CD4-positive, alpha-beta T cell (primary cell): ENCODE measurements at regions not wholly inside any gene's neighbourhood (a gene's known extent, or its start where the extent isn't known, plus 50 kb on each side); places are given as distances from the start of the nearest gene placed in this dataset.

Experiments
- ATAC-seq: fragments of 200-7000 bp; cut with Tn5 transposase; one replicate; pipeline ENCODE4 v1.10.0; 2022; ENCODE audit warnings: mild to moderate bottlenecking; ENCODE audit not compliant: poor library complexity
- CTCF ChIA-PET: fragments of 350-600 bp; sonication (Branson Sonifier 250); formaldehyde crosslinking; loops from one replicate; lab custom pipeline; 2021; ENCODE audit warnings: antibody characterized with exemption, inconsistent platforms; lab: Charles Lee
- POLR2A ChIA-PET: fragments of 350-600 bp; sonication (Branson Sonifier 250); formaldehyde crosslinking; loops from one replicate; lab custom pipeline; 2021; ENCODE audit warnings: antibody characterized with exemption, inconsistent platforms; lab: Charles Lee
- DNase-seq, 14 experiments: peaks; one replicate each; pipeline ENCODE4 v3.0.0-alpha.2; 2013 to 2020; ENCODE audit warnings: mixed read lengths in 2 of 14
- H3K27ac ChIP-seq, 2 donors: one replicate each; pipeline versions ENCODE4 v1.5.1 to v1.7.0; 2013; ENCODE audit warnings: low read length in 2 of 2, low read depth in 1 of 2, mild to moderate bottlenecking in 1 of 2
- H3K27me3 ChIP-seq, 2 experiments: 1 replicate in 1 of 2; 2 replicates in 1 of 2; pipeline versions ENCODE4 v1.6.1 to v1.7.0; 2013; ENCODE audit warnings: low read length in 2 of 2, control low read depth in 1 of 2, mild to moderate bottlenecking in 1 of 2, moderate library complexity in 1 of 2; ENCODE audit not compliant: insufficient read depth in 2 of 2, control insufficient read depth in 1 of 2
- H3K36me3 ChIP-seq: one replicate; pipeline ENCODE4 v1.6.1; 2013; ENCODE audit warnings: low read length, control low read depth; ENCODE audit not compliant: insufficient read depth
- H3K4me1 ChIP-seq: one replicate; pipeline ENCODE4 v1.6.1; 2013; ENCODE audit warnings: low read length, control low read depth; ENCODE audit not compliant: insufficient read depth
- H3K4me3 ChIP-seq: one replicate; pipeline ENCODE4 v1.5.1; 2013; ENCODE audit warnings: mild to moderate bottlenecking, low read length, moderate library complexity
- H3K9me3 ChIP-seq, 2 experiments: 1 replicate in 1 of 2; 2 replicates in 1 of 2; pipeline versions ENCODE4 v1.6.1 to v1.7.0; 2013; ENCODE audit warnings: low read length in 2 of 2, mild to moderate bottlenecking in 2 of 2, control low read depth in 1 of 2, moderate library complexity in 1 of 2; ENCODE audit not compliant: control insufficient read depth in 1 of 2, insufficient read depth in 1 of 2
- H3K27ac Mint-ChIP-seq: one replicate; pipeline ENCODE4 v1.8.0; 2020; ENCODE audit warnings: mixed read lengths
- H3K27me3 Mint-ChIP-seq: one replicate; pipeline ENCODE4 v1.8.0; 2021; ENCODE audit warnings: mixed read lengths
- H3K36me3 Mint-ChIP-seq: one replicate; pipeline ENCODE4 v1.8.0; 2021; ENCODE audit warnings: low read depth, mixed read lengths
- H3K4me1 Mint-ChIP-seq: one replicate; pipeline ENCODE4 v1.8.0; 2021; ENCODE audit warnings: low read depth, mixed read lengths
- H3K4me3 Mint-ChIP-seq: one replicate; pipeline ENCODE4 v1.8.0; 2020; ENCODE audit warnings: mild to moderate bottlenecking, mixed read lengths
- H3K9me3 Mint-ChIP-seq: one replicate; pipeline ENCODE4 v1.8.0; 2020; ENCODE audit warnings: mixed read lengths
- intact Hi-C, 2 experiments: fragments of 100-400 bp; cut with DNase I in 1 of 2; cut with micrococcal nuclease in 1 of 2; formaldehyde crosslinking; loops; one replicate each; pipeline versions ENCODE4 v1.15.1 to v1.9.0; 2023 to 2025; cut with DNase I, micrococcal nuclease
- TF ChIP-seq, protein P1 (sequence below): fragments of 200-600 bp; IDR thresholded peaks from one replicate; pipeline ENCODE4 v1.8.0; 2022; ENCODE audit warnings: antibody characterized with exemption, mild to moderate bottlenecking

DNA sequence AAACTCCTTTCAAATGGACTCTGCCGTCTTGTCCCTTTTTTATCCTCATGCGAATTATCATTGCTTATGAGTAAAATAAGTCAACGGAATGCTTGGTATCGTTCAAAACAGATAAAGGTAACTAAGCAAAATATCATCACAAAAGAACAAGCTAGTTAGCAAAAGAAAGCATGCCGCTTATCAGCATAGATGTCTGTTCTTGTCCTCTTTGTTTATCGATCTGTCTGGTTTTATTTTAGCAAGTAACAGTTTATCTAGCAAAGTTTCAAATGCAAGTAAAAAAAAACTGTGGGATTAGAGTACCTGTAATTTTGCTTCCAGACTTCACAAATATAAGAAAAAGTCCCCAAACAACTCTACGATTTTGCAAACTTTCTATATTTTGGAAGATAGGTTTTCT, 561.5 kb downstream of the USP25 start:
- DNase-seq (no peak), ATAC-seq (no peak)
- Histone ChIP-seq H3K9me3 (no peaks in the 10 kb centered on the region), H3K27me3 (no peaks in the 10 kb centered on the region), H3K4me1 (no peaks in the 10 kb centered on the region), H3K4me3 (no peak overlapping the region), H3K27ac (no peak overlapping the region), H3K36me3 (no peaks in the 10 kb centered on the region)
- Mint-ChIP-seq H3K27me3 (no peaks in the 10 kb centered on the region), H3K4me3 (no peak overlapping the region), H3K4me1 (no peaks in the 10 kb centered on the region), H3K27ac (no peak overlapping the region), H3K9me3 (no peaks in the 10 kb centered on the region), H3K36me3 (no peaks in the 10 kb centered on the region)
- TF ChIP-seq, protein P1, sequence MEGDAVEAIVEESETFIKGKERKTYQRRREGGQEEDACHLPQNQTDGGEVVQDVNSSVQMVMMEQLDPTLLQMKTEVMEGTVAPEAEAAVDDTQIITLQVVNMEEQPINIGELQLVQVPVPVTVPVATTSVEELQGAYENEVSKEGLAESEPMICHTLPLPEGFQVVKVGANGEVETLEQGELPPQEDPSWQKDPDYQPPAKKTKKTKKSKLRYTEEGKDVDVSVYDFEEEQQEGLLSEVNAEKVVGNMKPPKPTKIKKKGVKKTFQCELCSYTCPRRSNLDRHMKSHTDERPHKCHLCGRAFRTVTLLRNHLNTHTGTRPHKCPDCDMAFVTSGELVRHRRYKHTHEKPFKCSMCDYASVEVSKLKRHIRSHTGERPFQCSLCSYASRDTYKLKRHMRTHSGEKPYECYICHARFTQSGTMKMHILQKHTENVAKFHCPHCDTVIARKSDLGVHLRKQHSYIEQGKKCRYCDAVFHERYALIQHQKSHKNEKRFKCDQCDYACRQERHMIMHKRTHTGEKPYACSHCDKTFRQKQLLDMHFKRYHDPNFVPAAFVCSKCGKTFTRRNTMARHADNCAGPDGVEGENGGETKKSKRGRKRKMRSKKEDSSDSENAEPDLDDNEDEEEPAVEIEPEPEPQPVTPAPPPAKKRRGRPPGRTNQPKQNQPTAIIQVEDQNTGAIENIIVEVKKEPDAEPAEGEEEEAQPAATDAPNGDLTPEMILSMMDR, result no peak
- ChIA-PET CTCF (no interaction called here), POLR2A (no interaction called here)
- intact Hi-C loops, result no loop called here

DNA sequence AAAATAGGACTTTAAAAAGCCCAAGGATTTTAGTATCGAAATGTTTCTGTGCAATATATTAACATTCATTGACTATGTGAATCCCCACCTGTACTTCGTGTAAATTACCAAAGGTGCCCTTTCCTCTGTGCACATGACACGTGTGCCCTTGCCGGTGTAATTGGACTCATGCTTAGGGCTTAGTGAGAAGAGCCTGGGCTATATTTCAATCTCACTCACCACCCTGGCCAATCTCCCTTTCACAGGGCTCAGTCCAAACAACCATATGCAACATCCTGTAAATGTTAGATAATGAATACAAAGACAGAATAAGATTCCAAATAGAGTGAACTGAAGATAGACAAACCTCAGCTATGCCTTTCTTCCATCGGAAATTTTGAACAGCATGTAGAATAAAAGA, 564.3 kb downstream of the USP25 start:
- Mint-ChIP-seq H3K27me3 (no peaks in the 10 kb centered on the region), H3K4me1 (no peaks in the 10 kb centered on the region), H3K36me3 (no peaks in the 10 kb centered on the region), H3K27ac (no peak overlapping the region), H3K4me3 (no peak overlapping the region), H3K9me3 (no peaks in the 10 kb centered on the region)
- no peaks in the 10 kb centered on the region for H3K4me1 ChIP-seq
- H3K36me3 ChIP-seq, result no peaks in the 10 kb centered on the region
- CTCF ChIA-PET, result no interaction called here
- H3K4me3 ChIP-seq, result no peak overlapping the region
- ATAC-seq (no peak), DNase-seq (no peak)
- POLR2A ChIA-PET, result no interaction called here
- TF ChIP-seq, protein P1, result no peak
- no peaks in the 10 kb centered on the region for H3K27me3 ChIP-seq
- intact Hi-C loops, result no loop called here
- no peak overlapping the region for H3K27ac ChIP-seq
- H3K9me3 ChIP-seq, result no peaks in the 10 kb centered on the region

DNA sequence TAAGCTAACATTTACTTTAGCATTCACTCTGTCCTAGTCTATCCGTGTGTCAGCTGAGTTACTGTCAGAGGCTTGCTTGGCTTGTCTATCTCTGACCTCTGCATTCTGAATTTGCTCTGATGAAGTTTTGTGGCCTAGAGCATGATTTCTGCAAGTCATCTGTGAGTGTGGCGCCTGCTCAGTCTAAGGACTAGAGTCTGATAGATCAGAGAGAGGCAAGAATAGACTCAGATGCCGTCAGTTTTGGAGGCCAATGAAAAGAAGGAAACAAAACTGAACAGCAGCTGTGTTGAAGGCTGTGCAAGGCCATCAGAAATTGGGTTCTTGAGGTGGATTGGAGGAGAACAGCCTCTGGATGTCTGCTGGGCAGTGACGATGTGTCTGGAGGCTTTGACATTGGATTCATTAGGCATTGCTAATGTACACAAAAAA, 573.1 kb downstream of the USP25 start:
- Mint-ChIP-seq H3K4me1 (peaks cover 6% of the 10 kb centered on the region), H3K36me3 (no peaks in the 10 kb centered on the region), H3K9me3 (no peaks in the 10 kb centered on the region), H3K4me3 (no peak overlapping the region), H3K27me3 (no peaks in the 10 kb centered on the region), H3K27ac (no peak overlapping the region)
- intact Hi-C loops, result no loop called here
- no peak for DNase-seq
- ChIA-PET CTCF (no interaction called here), POLR2A (no interaction called here)
- no peaks in the 10 kb centered on the region for H3K36me3 ChIP-seq
- H3K27ac ChIP-seq, result no peak overlapping the region
- no peaks in the 10 kb centered on the region for H3K27me3 ChIP-seq
- no peak for ATAC-seq
- H3K4me1 ChIP-seq, result no peaks in the 10 kb centered on the region
- TF ChIP-seq, protein P1, result no peak
- H3K4me3 ChIP-seq, result no peak overlapping the region
- H3K9me3 ChIP-seq, result no peaks in the 10 kb centered on the region
